HG03159 (cell line): ENCODE measurements at regions not wholly inside any gene's neighbourhood (a gene's known extent, or its start where the extent isn't known, plus 50 kb on each side); places are given as distances from the start of the nearest gene placed in this dataset.

Experiments used
- ATAC-seq: cut with Tn5 transposase; IDR thresholded peaks from one replicate; pipeline ENCODE4 v1.9.1; 2021; ENCODE audit warnings: mild to moderate bottlenecking, moderate library complexity; ENCODE audit not compliant: unreplicated experiment

GRCh38 chr2:41958775-41959174 is 89.0 kb upstream of the PKDCC start:
- ATAC-seq, result no peak

GRCh38 chr2:41959760-41960159 is 88.1 kb upstream of the PKDCC start:
- no peak for ATAC-seq

GRCh38 chr2:41962922-41963622 is 84.7 kb upstream of the PKDCC start:
- ATAC-seq, result no peak

GRCh38 chr2:41963661-41964525 is 83.9 kb upstream of the PKDCC start:
- ATAC-seq, result no peak

- no peak for ATAC-seq
These were observed 82.5 kb upstream of the PKDCC start for GRCh38 chr2:41965173-41965908.

- ATAC-seq, result no peak
These were observed 81.9 kb upstream of the PKDCC start for GRCh38 chr2:41965909-41966295.

- no peak for ATAC-seq
These were observed 81.4 kb upstream of the PKDCC start for GRCh38 chr2:41966431-41966893.

- ATAC-seq, result no peak
These were observed 80.9 kb upstream of the PKDCC start for GRCh38 chr2:41966920-41967319.

GRCh38 chr2:41967476-41968181 is 80.2 kb upstream of the PKDCC start:
- no peak for ATAC-seq

- no peak for ATAC-seq
These were observed 79.6 kb upstream of the PKDCC start for GRCh38 chr2:41968182-41968578.

- no peak for ATAC-seq
These were observed 76.7 kb upstream of the PKDCC start for GRCh38 chr2:41970988-41971660.

- no peak for ATAC-seq
These were observed 75.6 kb upstream of the PKDCC start for GRCh38 chr2:41972179-41972578.

- no peak for ATAC-seq
These were observed 75.0 kb upstream of the PKDCC start for GRCh38 chr2:41972819-41973218.

- ATAC-seq, result no peak
These were observed 74.0 kb upstream of the PKDCC start for GRCh38 chr2:41973871-41974270.

- ATAC-seq, result no peak
These were observed 66.4 kb upstream of the PKDCC start for GRCh38 chr2:41981417-41981816.

GRCh38 chr2:41985573-41986095 is 62.2 kb upstream of the PKDCC start:
- ATAC-seq, result no peak

GRCh38 chr2:41989501-41990180 is 58.2 kb upstream of the PKDCC start:
- ATAC-seq, result no peak

GRCh38 chr2:41990245-41990644 is 57.6 kb upstream of the PKDCC start:
- no peak for ATAC-seq

- ATAC-seq, result no peak
These were observed 57.1 kb upstream of the PKDCC start for GRCh38 chr2:41990688-41991087.
